Endodermal cell (in vitro differentiated cells): ENCODE measurements at regions not wholly inside any gene's neighbourhood (a gene's known extent, or its start where the extent isn't known, plus 50 kb on each side); places are given as distances from the start of the nearest gene placed in this dataset.

ENCODE experiments used
- DNase-seq: peaks from one replicate; pipeline ENCODE4 v3.0.0-alpha.2; 2017
- H3K27ac ChIP-seq: 2 replicates; pipeline ENCODE4 v1.5.1; 2013; ENCODE audit warnings: mild to moderate bottlenecking, low read depth, low read length, moderate library complexity
- H3K27me3 ChIP-seq: 2 replicates; pipeline ENCODE4 v1.6.1; 2013; ENCODE audit warnings: mild to moderate bottlenecking, low read length, moderate library complexity; ENCODE audit not compliant: insufficient read depth, control insufficient read depth, poor library complexity, severe bottlenecking
- H3K36me3 ChIP-seq: 2 replicates; pipeline ENCODE4 v1.7.0; 2013; ENCODE audit warnings: mild to moderate bottlenecking, low read length, moderate library complexity; ENCODE audit not compliant: control insufficient read depth, insufficient read depth
- H3K4me1 ChIP-seq: one replicate; pipeline ENCODE4 v1.7.0; 2013; ENCODE audit warnings: low read length; ENCODE audit not compliant: control insufficient read depth, insufficient read depth
- H3K4me3 ChIP-seq: 2 replicates; pipeline ENCODE4 v1.5.1; 2013; ENCODE audit warnings: mild to moderate bottlenecking, low read length, moderate library complexity
- H3K9ac ChIP-seq: 2 replicates; pipeline ENCODE4 v1.6.1; 2013; ENCODE audit warnings: mild to moderate bottlenecking, low read length, moderate library complexity; ENCODE audit not compliant: poor library complexity, severe bottlenecking; ENCODE audit errors: extremely low read depth
- H3K9me3 ChIP-seq: 2 replicates; pipeline ENCODE4 v1.6.1; 2013; ENCODE audit warnings: mild to moderate bottlenecking, low read length, moderate library complexity; ENCODE audit not compliant: control insufficient read depth
- H3K27ac Mint-ChIP-seq: 2 replicates; pipeline ENCODE4 v1.8.0; 2020; ENCODE audit warnings: mixed read lengths
- H3K27me3 Mint-ChIP-seq: 2 replicates; pipeline ENCODE4 v1.8.0; 2021; ENCODE audit warnings: mild to moderate bottlenecking, mixed read lengths; ENCODE audit not compliant: insufficient read depth
- H3K36me3 Mint-ChIP-seq: 2 replicates; pipeline ENCODE4 v1.8.0; 2020; ENCODE audit warnings: low read depth, mixed read lengths
- H3K4me1 Mint-ChIP-seq: 2 replicates; pipeline ENCODE4 v1.8.0; 2020; ENCODE audit warnings: mixed read lengths
- H3K4me3 Mint-ChIP-seq: 2 replicates; pipeline ENCODE4 v1.8.0; 2020; ENCODE audit warnings: mild to moderate bottlenecking, moderate library complexity, mixed read lengths
- H3K9me3 Mint-ChIP-seq: 2 replicates; pipeline ENCODE4 v1.8.0; 2020; ENCODE audit warnings: mild to moderate bottlenecking, mixed read lengths
- WGBS, 2 experiments: methylation state at CpG; one replicate each; pipeline versions ENCODE4 v1.1.5 to v1.1.7; 2013; ENCODE audit warnings: missing lambda C conversion rate in 2 of 2, mixed read lengths in 1 of 2; ENCODE audit not compliant: insufficient coverage in 1 of 2, insufficient read length in 1 of 2; 5-methylcytosine and 5-hydroxymethylcytosine counted together
- TF ChIP-seq, protein P1 (sequence below): fragments of 200-600 bp; sonication (generic); conservative IDR thresholded peaks from 2 replicates; pipeline ENCODE4 v1.5.0; 2021; ENCODE audit warnings: antibody characterized with exemption, mild to moderate bottlenecking

GRCh38 chr11:106271686-106272085, 194.2 kb downstream of the AASDHPPT start:
- Histone ChIP-seq H3K27me3 (no peaks in the 10 kb centered on the region), H3K9me3 (peaks cover 11% of the 10 kb centered on the region), H3K4me1 (no peaks in the 10 kb centered on the region), H3K4me3 (no peak overlapping the region), H3K27ac (no peak overlapping the region), H3K36me3 (no peaks in the 10 kb centered on the region), H3K9ac (no peak overlapping the region)
- WGBS, 2 experiments: 93 to 100% methylated on average over 2 of the region's 2 CpGs
- H3K27ac Mint-ChIP-seq: no peak overlapping the region
- H3K4me1 Mint-ChIP-seq: peaks cover 3% of the 10 kb centered on the region
- H3K27me3 Mint-ChIP-seq: no peaks in the 10 kb centered on the region
- no peaks in the 10 kb centered on the region for H3K36me3 Mint-ChIP-seq
- H3K4me3 Mint-ChIP-seq: no peak overlapping the region
- H3K9me3 Mint-ChIP-seq: peaks cover 14% of the 10 kb centered on the region
- TF ChIP-seq, protein P1, sequence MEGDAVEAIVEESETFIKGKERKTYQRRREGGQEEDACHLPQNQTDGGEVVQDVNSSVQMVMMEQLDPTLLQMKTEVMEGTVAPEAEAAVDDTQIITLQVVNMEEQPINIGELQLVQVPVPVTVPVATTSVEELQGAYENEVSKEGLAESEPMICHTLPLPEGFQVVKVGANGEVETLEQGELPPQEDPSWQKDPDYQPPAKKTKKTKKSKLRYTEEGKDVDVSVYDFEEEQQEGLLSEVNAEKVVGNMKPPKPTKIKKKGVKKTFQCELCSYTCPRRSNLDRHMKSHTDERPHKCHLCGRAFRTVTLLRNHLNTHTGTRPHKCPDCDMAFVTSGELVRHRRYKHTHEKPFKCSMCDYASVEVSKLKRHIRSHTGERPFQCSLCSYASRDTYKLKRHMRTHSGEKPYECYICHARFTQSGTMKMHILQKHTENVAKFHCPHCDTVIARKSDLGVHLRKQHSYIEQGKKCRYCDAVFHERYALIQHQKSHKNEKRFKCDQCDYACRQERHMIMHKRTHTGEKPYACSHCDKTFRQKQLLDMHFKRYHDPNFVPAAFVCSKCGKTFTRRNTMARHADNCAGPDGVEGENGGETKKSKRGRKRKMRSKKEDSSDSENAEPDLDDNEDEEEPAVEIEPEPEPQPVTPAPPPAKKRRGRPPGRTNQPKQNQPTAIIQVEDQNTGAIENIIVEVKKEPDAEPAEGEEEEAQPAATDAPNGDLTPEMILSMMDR: peak; percentile 26
- no peak for DNase-seq

GRCh38 chr11:106275151-106275550, 197.7 kb downstream of the AASDHPPT start:
- no peak for DNase-seq
- Mint-ChIP-seq H3K4me3 (no peak overlapping the region), H3K27ac (no peak overlapping the region), H3K27me3 (no peaks in the 10 kb centered on the region), H3K9me3 (peaks cover 4% of the 10 kb centered on the region), H3K4me1 (peaks cover 9% of the 10 kb centered on the region), H3K36me3 (no peaks in the 10 kb centered on the region)
- TF ChIP-seq, protein P1: no peak
- H3K27ac ChIP-seq: no peak overlapping the region
- H3K4me3 ChIP-seq: no peak overlapping the region
- no peaks in the 10 kb centered on the region for H3K27me3 ChIP-seq
- WGBS, 2 experiments: 91 to 100% methylated on average over 1 of the region's 1 CpG
- H3K9me3 ChIP-seq: peaks cover 4% of the 10 kb centered on the region
- H3K36me3 ChIP-seq: no peaks in the 10 kb centered on the region
- H3K9ac ChIP-seq: no peak overlapping the region
- no peaks in the 10 kb centered on the region for H3K4me1 ChIP-seq

- DNase-seq: no peak
- Mint-ChIP-seq H3K36me3 (no peaks in the 10 kb centered on the region), H3K27me3 (no peaks in the 10 kb centered on the region), H3K27ac (no peak overlapping the region), H3K9me3 (peaks cover 4% of the 10 kb centered on the region), H3K4me3 (no peak overlapping the region), H3K4me1 (peaks cover 9% of the 10 kb centered on the region)
- H3K9me3 ChIP-seq: peaks cover 4% of the 10 kb centered on the region
- no peak overlapping the region for H3K4me3 ChIP-seq
- H3K9ac ChIP-seq: no peak overlapping the region
- no peak overlapping the region for H3K27ac ChIP-seq
- no peaks in the 10 kb centered on the region for H3K4me1 ChIP-seq
- no peaks in the 10 kb centered on the region for H3K27me3 ChIP-seq
- TF ChIP-seq, protein P1: no peak
- no peaks in the 10 kb centered on the region for H3K36me3 ChIP-seq
Observed at GRCh38 chr11:106276126-106276525, 198.7 kb downstream of the AASDHPPT start.
